ENCODE measurements at regions not wholly inside any gene's neighbourhood (a gene's known extent, or its start where the extent isn't known, plus 50 kb on each side); places are given as distances from the start of the nearest gene placed in this dataset.

GRCh38 chr15:95302809-95303208, 1027.7 kb upstream of the NR2F2 start:
- Histone ChIP-seq H3K27ac (ENCODE audit: low read depth, low read length, poor library complexity, severe bottlenecking) (no peak overlapping the region), H3K36me3 (ENCODE audit: insufficient read depth, low read length, poor library complexity, severe bottlenecking) (no peaks in the 10 kb centered on the region), H3K27me3 (replicated peaks; ENCODE audit: insufficient read depth, low read depth, low read length, poor library complexity) (no peaks in the 10 kb centered on the region), H3K4me1 (ENCODE audit: insufficient read depth, low read length, poor library complexity, severe bottlenecking) (no peaks in the 10 kb centered on the region), H3K4me3 (ENCODE audit: low read depth, low read length, poor library complexity, severe bottlenecking) (no peak overlapping the region), H3K9me3 (ENCODE audit: low read depth, low read length, poor library complexity, severe bottlenecking) (no peaks in the 10 kb centered on the region)
- no TSS peak for BruUV-seq (replicated peaks)
- DNase-seq (ENCODE audit: low spot score), result no peak
- CTCF ChIA-PET, result no interaction called here
- no peak for TF ChIP-seq CTCF (conservative IDR thresholded peaks at IDR 0.05; ENCODE audit: low read depth, low read length)
- TF ChIP-seq EZH2 (IDR thresholded peaks at IDR 0.05; ENCODE audit: borderline replicate concordance, low read depth, low read length, poor library complexity, severe bottlenecking), result no peak
- POLR2A ChIA-PET (ENCODE audit: low non-redundant PET), result no interaction called here
- intact Hi-C loops (cut with micrococcal nuclease; ENCODE audit: unreplicated experiment), result no loop called here

GRCh38 chr15:95303713-95304112, 1026.8 kb upstream of the NR2F2 start:
- no peaks in the 10 kb centered on the region for H3K4me1 ChIP-seq (ENCODE audit: insufficient read depth, low read length, poor library complexity, severe bottlenecking)
- intact Hi-C loops (cut with micrococcal nuclease; ENCODE audit: unreplicated experiment), result no loop called here
- no peak overlapping the region for H3K27ac ChIP-seq (ENCODE audit: low read depth, low read length, poor library complexity, severe bottlenecking)
- no peaks in the 10 kb centered on the region for H3K36me3 ChIP-seq (ENCODE audit: insufficient read depth, low read length, poor library complexity, severe bottlenecking)
- H3K27me3 ChIP-seq (replicated peaks; ENCODE audit: insufficient read depth, low read depth, low read length, poor library complexity), result no peaks in the 10 kb centered on the region
- BruUV-seq (replicated peaks), result no TSS peak
- TF ChIP-seq EZH2 (IDR thresholded peaks at IDR 0.05; ENCODE audit: borderline replicate concordance, low read depth, low read length, poor library complexity, severe bottlenecking) (no peak), CTCF (conservative IDR thresholded peaks at IDR 0.05; ENCODE audit: low read depth, low read length) (no peak)
- no peak overlapping the region for H3K4me3 ChIP-seq (ENCODE audit: low read depth, low read length, poor library complexity, severe bottlenecking)
- no peaks in the 10 kb centered on the region for H3K9me3 ChIP-seq (ENCODE audit: low read depth, low read length, poor library complexity, severe bottlenecking)
- ChIA-PET POLR2A (ENCODE audit: low non-redundant PET) (no interaction called here), CTCF (no interaction called here)
- DNase-seq (ENCODE audit: low spot score), result no peak

- ChIA-PET POLR2A (ENCODE audit: low non-redundant PET) (interaction anchor here (0.7 kb wide), 1 partner anchor 361 kb away, joined by 4 read pairs; no protein-coding TSS in a partner anchor), CTCF (no interaction called here)
- TF ChIP-seq EZH2 (IDR thresholded peaks at IDR 0.05; ENCODE audit: borderline replicate concordance, low read depth, low read length, poor library complexity, severe bottlenecking) (no peak), CTCF (conservative IDR thresholded peaks at IDR 0.05; ENCODE audit: low read depth, low read length) (no peak)
- Histone ChIP-seq H3K4me1 (ENCODE audit: insufficient read depth, low read length, poor library complexity, severe bottlenecking) (no peaks in the 10 kb centered on the region), H3K36me3 (ENCODE audit: insufficient read depth, low read length, poor library complexity, severe bottlenecking) (no peaks in the 10 kb centered on the region), H3K27ac (ENCODE audit: low read depth, low read length, poor library complexity, severe bottlenecking) (no peak overlapping the region), H3K4me3 (ENCODE audit: low read depth, low read length, poor library complexity, severe bottlenecking) (no peak overlapping the region), H3K9me3 (ENCODE audit: low read depth, low read length, poor library complexity, severe bottlenecking) (no peaks in the 10 kb centered on the region), H3K27me3 (replicated peaks; ENCODE audit: insufficient read depth, low read depth, low read length, poor library complexity) (no peaks in the 10 kb centered on the region)
- no TSS peak for BruUV-seq (replicated peaks)
- DNase-seq (ENCODE audit: low spot score), result no peak
- intact Hi-C loops (cut with micrococcal nuclease; ENCODE audit: unreplicated experiment), result no loop called here
Measured at GRCh38 chr15:95304151-95304946, 1026.2 kb upstream of the NR2F2 start.
